HepG2 (cell line): ENCODE measurements at regions not wholly inside any gene's neighbourhood (a gene's known extent, or its start where the extent isn't known, plus 50 kb on each side); places are given as distances from the start of the nearest gene placed in this dataset.
A peak's percentile ranks its signal among the peaks of the same experiment; 100 is the strongest.

Source experiments
- ATAC-seq: fragments of 200-7000 bp; cut with Tn5 transposase; 3 replicates; pipeline ENCODE4 v1.9.1; 2020; ENCODE audit warnings: mild to moderate bottlenecking, moderate library complexity
- BruUV-seq: library from RNA; stranded (reverse); fragments of 400-500 nt; replicated peaks from 2 replicates; lab custom pipeline; 2021; lab: Mats Ljungman, UMichigan
- CTCF ChIA-PET: fragments of 300-600 bp; formaldehyde crosslinking; extraction: SDS; loops from one replicate; lab custom pipeline; 2021; ENCODE audit warnings: low total read pairs, inconsistent platforms, low intra/inter-chr PET ratio; lab: Yijun Ruan, JAX
- POLR2A ChIA-PET: fragments of 350-600 bp; sonication (Branson Sonifier 250); formaldehyde crosslinking; loops from one replicate; lab custom pipeline; 2020; ENCODE audit warnings: antibody characterized with exemption, inconsistent platforms; lab: Yijun Ruan, JAX
- DNase-seq: peaks from one replicate; pipeline ENCODE4 v3.0.0-alpha.2; 2015; ENCODE audit warnings: low spot score
- FAIRE-seq: peaks from 3 replicates; lab custom pipeline; 2011; peaks lifted over from hg19 to GRCh38; lab: Jason Lieb, UNC
- H2AFZ ChIP-seq: one replicate; pipeline ENCODE4 v1.6.1; 2011; ENCODE audit warnings: low read length, inconsistent platforms
- H3K27ac ChIP-seq: fragments of 300-600 bp; 3 replicates; pipeline ENCODE4 v1.8.0; 2011; ENCODE audit warnings: mixed run types, mild to moderate bottlenecking, mixed read lengths, low read length, inconsistent platforms; ENCODE audit not compliant: insufficient read depth; ENCODE audit errors: extremely low read length
- H3K27me3 ChIP-seq, 2 experiments: fragments of 200-600 bp in 1 of 2; 2 replicates in 1 of 2; 3 replicates in 1 of 2; pipeline versions ENCODE4 v1.6.0 to v1.8.0; 2011; ENCODE audit warnings: low read length in 2 of 2, mild to moderate bottlenecking in 2 of 2, moderate library complexity in 2 of 2, inconsistent platforms in 1 of 2; ENCODE audit not compliant: insufficient read depth in 2 of 2, control insufficient read depth in 1 of 2
- H3K36me3 ChIP-seq, 2 experiments: fragments of 200-600 bp in 1 of 2; replicated peaks in 1 of 2; 2 replicates in 1 of 2; 3 replicates in 1 of 2; pipeline versions ENCODE4 v1.5.1 to v1.8.0; 2011; ENCODE audit warnings: low read length in 2 of 2, inconsistent platforms in 1 of 2; ENCODE audit not compliant: insufficient read depth in 2 of 2, control insufficient read depth in 1 of 2
- H3K4me1 ChIP-seq: 2 replicates; pipeline ENCODE4 v1.5.1; 2012; ENCODE audit warnings: low read length, inconsistent platforms; ENCODE audit not compliant: insufficient read depth
- H3K4me2 ChIP-seq: 2 replicates; pipeline ENCODE4 v1.6.0; 2011; ENCODE audit warnings: low read depth, low read length, inconsistent platforms
- H3K4me3 ChIP-seq, 3 experiments: fragments of 200-600 bp in 1 of 3; sonication (generic), shearing (Covaris generic) in 1 of 3; replicated peaks in 1 of 3; 2 replicates each; pipeline ENCODE4 v1.5.1; 2011 to 2016; ENCODE audit warnings: low read length in 3 of 3, inconsistent platforms in 2 of 3, low read depth in 2 of 3, mild to moderate bottlenecking in 2 of 3, control low read depth in 1 of 3, mixed read lengths in 1 of 3; ENCODE audit not compliant: insufficient read depth in 1 of 3
- H3K79me2 ChIP-seq: one replicate; pipeline ENCODE4 v1.6.1; 2011; ENCODE audit warnings: low read length, inconsistent platforms; ENCODE audit not compliant: insufficient read depth
- H3K9ac ChIP-seq: 2 replicates; pipeline ENCODE4 v1.6.0; 2011; ENCODE audit warnings: mild to moderate bottlenecking, low read depth, low read length, inconsistent platforms; ENCODE audit not compliant: insufficient read depth
- H3K9me3 ChIP-seq: 2 replicates; pipeline ENCODE4 v1.5.1; 2012; ENCODE audit warnings: mild to moderate bottlenecking, low read length
- H4K20me1 ChIP-seq: 2 replicates; pipeline ENCODE4 v1.6.0; 2011; ENCODE audit warnings: inconsistent platforms, mild to moderate bottlenecking, low read length, moderate library complexity; ENCODE audit not compliant: insufficient read depth
- FOXA3 ChIP-seq: IDR thresholded peaks from 2 replicates; pipeline ENCODE4 v1.6.1; 2016; ENCODE audit warnings: missing genetic modification reagents, missing compliant biosample characterization
- HNF1A ChIP-seq, 2 experiments: sonication (generic) in 1 of 2; formaldehyde crosslinking in 1 of 2; IDR thresholded peaks; 2 replicates each; pipeline versions ENCODE4 v1.4.0 to v1.6.1; 2016 to 2020; ENCODE audit warnings: borderline replicate concordance in 1 of 2, low read depth in 1 of 2, mild to moderate bottlenecking in 1 of 2, missing genetic modification reagents in 1 of 2
- HNF4G ChIP-seq, 2 experiments: sonication (generic) in 1 of 2; formaldehyde crosslinking in 1 of 2; IDR thresholded peaks; 2 replicates each; pipeline versions ENCODE4 v1.4.0 to v1.6.1; 2011 to 2020; ENCODE audit warnings: borderline replicate concordance in 2 of 2, low read depth in 2 of 2, mild to moderate bottlenecking in 2 of 2, low read length in 1 of 2, missing genetic modification reagents in 1 of 2, moderate library complexity in 1 of 2
- MAFF ChIP-seq: IDR thresholded peaks from 2 replicates; pipeline ENCODE4 v1.6.1; 2011; ENCODE audit warnings: low read depth, low read length, improper control_type of control experiment
- NFE2L2 ChIP-seq: fragments of 150-350 bp; IDR thresholded peaks from 2 replicates; pipeline ENCODE4 v1.6.1; 2014; ENCODE audit warnings: low read length
- SOX5 ChIP-seq: IDR thresholded peaks from 2 replicates; pipeline ENCODE4 v1.6.1; 2016; ENCODE audit warnings: borderline replicate concordance
- SOX6 ChIP-seq, 2 experiments: fragments of 450-650 bp in 1 of 2; sonication (generic) in 1 of 2; formaldehyde crosslinking in 1 of 2; IDR thresholded peaks; 2 replicates each; pipeline versions ENCODE4 v1.4.0 to v1.6.1; 2017 to 2020; ENCODE audit warnings: antibody characterized with exemption in 1 of 2, mild to moderate bottlenecking in 1 of 2, missing genetic modification reagents in 1 of 2
- ZMAT3 ChIP-seq: sonication (generic); formaldehyde crosslinking; conservative IDR thresholded peaks from 2 replicates; pipeline ENCODE4 v1.7.0; 2021; ENCODE audit warnings: missing genetic modification reagents
- ZNF558 ChIP-seq: sonication (generic); formaldehyde crosslinking; IDR thresholded peaks from 2 replicates; pipeline ENCODE4 v1.9.0; 2022; ENCODE audit warnings: mild to moderate bottlenecking, missing genetic modification reagents, borderline replicate concordance
- ZNF577 ChIP-seq: sonication (generic); formaldehyde crosslinking; IDR thresholded peaks from 2 replicates; pipeline ENCODE4 v1.4.0; 2020; ENCODE audit warnings: mild to moderate bottlenecking, low read depth, missing genetic modification reagents, borderline replicate concordance
- ZNF784 ChIP-seq: sonication (generic); formaldehyde crosslinking; IDR thresholded peaks from 2 replicates; pipeline ENCODE4 v1.5.1; 2020; ENCODE audit warnings: missing genetic modification reagents, mild to moderate bottlenecking, borderline replicate concordance
- WGBS: methylation state at CpG from one replicate; pipeline ENCODE4 v1.1.6; 2017; ENCODE audit warnings: low lambda C conversion rate; 5-methylcytosine and 5-hydroxymethylcytosine counted together
- in situ Hi-C: cut with HindIII; loops from 2 replicates; pipeline ENCODE4 v1.10.0; 2017; ENCODE audit warnings: low pct_unique_long_range_greater_than_20kb; ENCODE audit not compliant: extremely low pct_ligation_motif_present
- intact Hi-C: fragments of 100-400 bp; cut with micrococcal nuclease; formaldehyde crosslinking; loops from one replicate; pipeline ENCODE4 v1.10.0; 2022; ENCODE audit not compliant: unreplicated experiment
- TF ChIP-seq, protein P1 (sequence below): sonication (generic); formaldehyde crosslinking; conservative IDR thresholded peaks from 2 replicates; pipeline ENCODE4 v1.8.0; 2022; ENCODE audit warnings: low read depth, missing genetic modification reagents

DNA sequence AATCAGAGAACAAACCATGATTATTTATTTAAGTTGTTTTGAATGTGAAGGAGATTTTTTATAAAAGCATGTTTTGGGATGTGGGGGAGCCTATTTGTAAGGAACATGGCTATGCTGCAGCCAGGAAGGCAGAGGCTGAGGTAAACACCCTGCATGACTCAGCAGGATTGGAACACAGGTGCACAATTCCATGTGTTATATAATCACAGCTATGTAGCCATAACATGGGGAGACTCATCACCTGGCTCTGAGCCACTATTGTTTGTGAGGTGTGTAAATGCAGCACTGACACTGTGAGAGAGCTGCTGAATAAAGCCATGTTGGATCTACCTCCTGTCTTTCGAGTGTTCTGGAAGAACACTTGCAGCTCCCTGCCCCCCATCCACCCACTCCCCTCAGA lies 1009.8 kb downstream of the DNAH5 start:
- in situ Hi-C loops (no loop called here), intact Hi-C loops (no loop called here)
- WGBS: no CpG with 5 or more reads among the region's 1 CpG
- Histone ChIP-seq H3K27me3 (no peaks in the 10 kb centered on the region), H3K27ac (no peak overlapping the region), H3K4me3 (no peak overlapping the region), H3K9me3 (peaks cover 71% of the 10 kb centered on the region), H3K4me2 (no peak overlapping the region), H2AFZ (no peak overlapping the region), H3K4me1 (no peaks in the 10 kb centered on the region), H3K36me3 (no peaks in the 10 kb centered on the region), H4K20me1 (no peaks in the 10 kb centered on the region), H3K79me2 (no peaks in the 10 kb centered on the region), H3K9ac (no peak overlapping the region)
- ChIA-PET CTCF (no interaction called here), POLR2A (no interaction called here)
- no TSS peak for BruUV-seq
- DNase-seq (no peak), ATAC-seq (no peak), FAIRE-seq (no peak)
- TF ChIP-seq MAFF: peak; percentile 24; the same call in 1 of the 2 replicates
- TF ChIP-seq SOX5: no peak
- peak; percentile 60 for TF ChIP-seq NFE2L2

DNA sequence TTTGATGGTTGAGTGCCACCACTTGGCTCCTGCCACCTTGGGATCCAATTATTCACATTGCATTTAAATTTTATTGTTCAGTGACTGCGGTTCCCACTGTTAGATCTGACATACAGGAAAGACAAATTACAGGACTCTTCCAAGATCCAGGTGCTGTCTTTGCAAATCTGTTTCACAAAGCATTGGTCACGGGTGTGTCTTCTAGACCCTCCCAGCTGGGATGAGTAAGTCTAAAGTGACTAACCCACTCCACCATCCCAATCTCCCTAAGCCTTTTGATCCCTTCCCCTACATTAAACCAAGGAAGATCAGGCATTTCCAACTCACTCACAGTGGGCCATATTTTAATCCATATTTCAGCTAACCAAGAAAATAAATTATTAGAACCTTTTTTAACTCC lies 1016.3 kb upstream of the CTNND2 start:
- DNase-seq (no peak), FAIRE-seq (no peak), ATAC-seq (no peak)
- WGBS: 4% methylated on average over 2 of the region's 2 CpGs
- no peaks in the 10 kb centered on the region for H4K20me1 ChIP-seq
- ChIA-PET CTCF (no interaction called here), POLR2A (no interaction called here)
- no peak overlapping the region for H3K4me2 ChIP-seq
- H3K79me2 ChIP-seq: no peaks in the 10 kb centered on the region
- H3K36me3 ChIP-seq: no peaks in the 10 kb centered on the region
- H3K27me3 ChIP-seq: no peaks in the 10 kb centered on the region
- in situ Hi-C loops (no loop called here), intact Hi-C loops (no loop called here)
- no peak overlapping the region for H2AFZ ChIP-seq
- no peak overlapping the region for H3K4me3 ChIP-seq
- no peak overlapping the region for H3K9ac ChIP-seq
- H3K9me3 ChIP-seq: peaks cover 77% of the 10 kb centered on the region
- no TSS peak for BruUV-seq
- H3K27ac ChIP-seq: no peak overlapping the region
- H3K4me1 ChIP-seq: no peaks in the 10 kb centered on the region
- TF ChIP-seq ZMAT3 (CRISPR knock-in tag) (no peak), HNF4G (IDR thresholded peaks at IDR 0.05; ENCODE audit: borderline replicate concordance, low read depth, low read length) (no peak), HNF4G (CRISPR knock-in tag; IDR thresholded peaks at IDR 0.05; ENCODE audit: borderline replicate concordance, low read depth) (no peak), ZNF558 (CRISPR knock-in tag) (no peak), SOX6 (IDR thresholded peaks at IDR 0.05) (no peak), SOX6 (CRISPR knock-in tag; IDR thresholded peaks at IDR 0.05) (no peak), ZNF577 (no peak), HNF1A (IDR thresholded peaks at IDR 0.05; ENCODE audit: low read depth) (no peak), HNF1A (CRISPR knock-in tag; IDR thresholded peaks at IDR 0.05; ENCODE audit: borderline replicate concordance) (no peak), ZNF784 (no peak), FOXA3 (CRISPR knock-in tag) (no peak)
- TF ChIP-seq, protein P1, sequence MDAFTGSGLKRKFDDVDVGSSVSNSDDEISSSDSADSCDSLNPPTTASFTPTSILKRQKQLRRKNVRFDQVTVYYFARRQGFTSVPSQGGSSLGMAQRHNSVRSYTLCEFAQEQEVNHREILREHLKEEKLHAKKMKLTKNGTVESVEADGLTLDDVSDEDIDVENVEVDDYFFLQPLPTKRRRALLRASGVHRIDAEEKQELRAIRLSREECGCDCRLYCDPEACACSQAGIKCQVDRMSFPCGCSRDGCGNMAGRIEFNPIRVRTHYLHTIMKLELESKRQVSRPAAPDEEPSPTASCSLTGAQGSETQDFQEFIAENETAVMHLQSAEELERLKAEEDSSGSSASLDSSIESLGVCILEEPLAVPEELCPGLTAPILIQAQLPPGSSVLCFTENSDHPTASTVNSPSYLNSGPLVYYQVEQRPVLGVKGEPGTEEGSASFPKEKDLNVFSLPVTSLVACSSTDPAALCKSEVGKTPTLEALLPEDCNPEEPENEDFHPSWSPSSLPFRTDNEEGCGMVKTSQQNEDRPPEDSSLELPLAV: no peak
